Posterior vena cava (tissue), 2 donors: ENCODE measurements at regions not wholly inside any gene's neighbourhood (a gene's known extent, or its start where the extent isn't known, plus 50 kb on each side); places are given as distances from the start of the nearest gene placed in this dataset.

ENCODE experiments used
- DNase-seq: peaks from one replicate; pipeline ENCODE4 v3.0.0-alpha.2; 2020; ENCODE audit warnings: low spot score
- intact Hi-C, 2 donors: fragments of 100-400 bp; cut with DNase I; formaldehyde crosslinking; loops; one replicate each; pipeline versions ENCODE4 v1.14.1 to v1.14.2; 2022 to 2023
- donor health status: DM: yes; HTN: yes; CAD: no.
- donor health status: DM: yes; HTN: yes; CAD: no.

- intact Hi-C loops: no loop called here
- no peak for DNase-seq
Observed at GRCh38 chr10:58885146-58885545, 291.3 kb upstream of the PHYHIPL start.

GRCh38 chr10:58885686-58886345 is 290.6 kb upstream of the PHYHIPL start:
- intact Hi-C loops: no loop called here
- no peak for DNase-seq

- no peak for DNase-seq
- intact Hi-C loops: no loop called here
Observed at GRCh38 chr10:58886406-58886805, 290.0 kb upstream of the PHYHIPL start.

GRCh38 chr10:58887474-58887873 is 289.0 kb upstream of the PHYHIPL start:
- no peak for DNase-seq
- intact Hi-C loops: no loop called here

- intact Hi-C loops: no loop called here
- DNase-seq: no peak
Observed at GRCh38 chr10:58888957-58889356, 287.5 kb upstream of the PHYHIPL start.

- intact Hi-C loops: no loop called here
- no peak for DNase-seq
Observed at GRCh38 chr10:58892031-58892531, 284.4 kb upstream of the PHYHIPL start.

GRCh38 chr10:58894929-58895328 is 281.5 kb upstream of the PHYHIPL start:
- DNase-seq: no peak

GRCh38 chr10:58896229-58896628 is 280.2 kb upstream of the PHYHIPL start:
- DNase-seq: no peak
- intact Hi-C loops: no loop called here

More at GRCh38 chr10:58894929-58895328, 281.5 kb upstream of the PHYHIPL start:
- intact Hi-C loops: no loop called here

- DNase-seq: no peak
- intact Hi-C loops: no loop called here
Observed at GRCh38 chr10:58897236-58897635, 279.2 kb upstream of the PHYHIPL start.

- intact Hi-C loops: no loop called here
- DNase-seq: no peak
Observed at GRCh38 chr10:58897708-58898107, 278.7 kb upstream of the PHYHIPL start.

- DNase-seq: no peak
- intact Hi-C loops: no loop called here
Observed at GRCh38 chr10:58898854-58899573, 277.4 kb upstream of the PHYHIPL start.

- intact Hi-C loops: no loop called here
- DNase-seq: no peak
Observed at GRCh38 chr10:58901092-58901646, 275.3 kb upstream of the PHYHIPL start.

- intact Hi-C loops: no loop called here
- DNase-seq: no peak
Observed at GRCh38 chr10:58903071-58903470, 273.4 kb upstream of the PHYHIPL start.

GRCh38 chr10:58909881-58910280 is 266.6 kb upstream of the PHYHIPL start:
- no peak for DNase-seq
- intact Hi-C loops: no loop called here

GRCh38 chr10:58913717-58914116 is 262.7 kb upstream of the PHYHIPL start:
- no peak for DNase-seq
- intact Hi-C loops: no loop called here

GRCh38 chr10:58918887-58919286 is 257.6 kb upstream of the PHYHIPL start:
- DNase-seq: no peak
- intact Hi-C loops: no loop called here

- DNase-seq: no peak
- intact Hi-C loops: no loop called here
Observed at GRCh38 chr10:58919927-58920654, 256.4 kb upstream of the PHYHIPL start.

- DNase-seq: no peak
- intact Hi-C loops: no loop called here
Observed at GRCh38 chr10:58920655-58921003, 255.8 kb upstream of the PHYHIPL start.

- intact Hi-C loops: no loop called here
- no peak for DNase-seq
Observed at GRCh38 chr10:58921421-58921855, 255.0 kb upstream of the PHYHIPL start.

GRCh38 chr10:58925381-58925780 is 251.1 kb upstream of the PHYHIPL start:
- DNase-seq: no peak
- intact Hi-C loops: no loop called here
